COLO668 (cell line): ENCODE measurements at regions not wholly inside any gene's neighbourhood (a gene's known extent, or its start where the extent isn't known, plus 50 kb on each side); places are given as distances from the start of the nearest gene placed in this dataset.

Experiments
- DNase-seq: peaks from one replicate; lab custom pipeline; 2025; ENCODE audit not compliant: unreplicated experiment; lab: John Stamatoyannopoulos, UW

DNA sequence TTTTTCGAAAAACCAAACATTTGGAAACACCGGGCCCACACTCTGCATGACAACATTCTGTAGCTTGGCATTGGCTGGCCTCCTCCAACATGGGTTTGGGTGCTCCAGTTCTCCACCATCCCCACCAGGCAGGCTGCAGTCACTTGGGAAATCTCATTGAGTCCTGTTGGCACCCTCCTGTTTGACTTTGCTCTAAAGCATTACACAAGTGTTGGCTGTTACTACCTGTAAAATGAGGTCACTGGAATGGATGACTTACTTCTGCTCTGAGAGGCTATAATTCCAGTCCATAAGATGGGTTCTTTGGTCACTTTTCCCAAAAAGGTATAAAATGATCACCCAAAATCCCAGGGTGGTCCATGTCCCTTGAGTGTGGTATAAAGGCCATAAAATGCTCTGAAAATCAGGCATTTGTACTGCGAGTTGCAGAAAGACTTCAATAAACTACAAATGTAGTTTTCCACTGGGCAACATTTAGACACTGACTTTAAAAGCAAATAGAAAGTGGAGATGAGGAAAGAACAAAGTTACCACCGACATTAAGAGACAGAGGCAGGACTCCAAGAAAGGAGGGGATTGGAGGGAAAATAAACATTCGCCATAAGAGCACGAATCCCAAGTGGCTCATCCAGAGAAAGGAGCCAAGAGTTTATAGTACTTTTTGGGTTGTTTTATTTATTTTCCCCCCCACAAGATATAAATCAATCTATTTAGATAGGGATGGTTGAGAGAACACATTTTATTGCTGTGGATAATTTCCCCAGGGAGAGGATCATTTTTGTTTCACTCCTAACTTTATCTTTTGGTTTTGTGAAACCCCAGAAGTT lies 295.1 kb downstream of the TLE1 start:
- no peak for DNase-seq

DNA sequence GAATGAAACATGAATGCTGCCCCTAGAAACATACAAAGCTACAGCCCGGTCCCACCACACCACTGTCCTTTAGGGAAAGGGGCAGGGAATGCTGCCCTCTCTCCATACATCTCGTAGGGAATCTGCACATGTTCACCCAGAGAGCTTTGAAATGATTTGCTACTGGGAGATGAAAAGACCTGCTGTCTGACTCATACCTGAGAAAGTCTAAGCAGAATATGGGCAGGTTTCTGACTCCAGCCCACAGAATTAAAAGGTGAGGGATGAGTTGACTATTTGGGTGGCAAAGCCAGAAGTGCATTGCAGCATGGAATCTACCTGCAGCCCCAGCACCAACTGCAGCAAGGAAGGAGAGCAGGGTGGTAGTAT lies 297.9 kb downstream of the TLE1 start:
- no peak for DNase-seq

DNA sequence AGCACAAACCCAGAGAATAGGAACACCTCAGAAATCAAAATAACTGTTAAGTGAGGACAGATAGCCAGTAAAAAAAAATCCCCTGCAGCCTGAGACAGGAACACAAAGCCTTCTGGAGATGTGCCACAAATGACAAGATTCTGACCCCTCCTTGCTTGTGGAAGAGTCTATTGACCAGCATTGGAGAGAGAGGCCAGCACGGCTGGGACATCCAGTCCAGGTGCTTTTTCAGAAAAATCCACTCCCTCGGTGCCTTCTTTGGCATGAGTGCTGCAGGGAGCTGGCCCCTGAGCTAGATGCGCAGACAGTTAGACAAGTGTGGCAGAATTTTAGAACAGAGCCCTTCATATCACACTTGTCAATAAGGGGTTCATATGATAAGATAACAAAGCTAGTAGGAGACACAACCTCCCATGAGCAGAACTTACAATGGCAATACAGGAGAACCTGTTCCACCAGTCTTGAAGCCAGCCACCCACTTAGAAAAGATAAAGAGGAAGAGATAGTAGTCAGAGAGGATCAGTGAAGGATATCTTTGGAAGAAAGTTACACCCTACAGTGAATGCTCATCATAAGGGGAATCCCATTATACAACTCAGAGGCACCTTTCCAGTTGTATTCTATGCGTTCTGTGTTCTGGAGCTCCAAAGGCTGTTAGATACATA lies 298.4 kb downstream of the TLE1 start:
- DNase-seq, result no peak

DNA sequence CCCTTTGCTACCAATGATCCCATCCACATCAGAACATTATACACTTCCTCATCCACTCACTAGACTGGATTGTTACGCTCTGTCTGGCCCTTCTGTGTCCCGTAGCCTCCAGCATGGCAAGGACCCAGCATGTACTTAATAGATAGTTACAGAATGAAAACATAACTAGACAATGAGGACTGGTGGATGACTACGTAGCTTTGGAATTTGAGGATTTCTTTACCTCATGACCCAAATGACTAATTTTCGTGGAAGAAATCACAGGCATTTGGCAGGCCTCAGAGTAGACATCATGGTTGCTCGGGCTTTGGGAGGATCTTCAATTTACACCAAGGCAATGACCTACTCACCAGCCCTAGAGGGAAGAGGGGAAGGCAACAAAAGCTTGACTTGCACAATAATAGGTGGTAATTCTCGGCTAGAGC lies 299.8 kb downstream of the TLE1 start:
- DNase-seq, result no peak

DNA sequence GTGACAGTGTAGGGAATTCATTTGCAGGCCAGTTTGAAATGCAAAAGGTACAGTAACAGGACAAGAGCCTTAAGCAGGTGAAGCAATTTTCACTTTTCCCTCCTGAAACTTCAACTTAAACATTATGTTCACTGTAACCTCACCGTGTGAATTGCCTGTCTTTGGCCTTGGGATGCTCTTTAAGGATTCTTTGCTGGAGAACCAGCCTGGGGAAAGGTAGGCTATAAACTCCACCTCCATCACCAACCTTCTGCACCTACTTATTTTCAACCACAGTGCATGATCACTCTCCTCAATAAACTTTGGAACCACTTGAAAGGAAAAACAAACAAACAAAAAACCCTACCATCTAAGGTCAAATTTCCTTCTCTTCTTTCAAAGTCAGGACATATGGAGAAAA lies 300.5 kb downstream of the TLE1 start:
- no peak for DNase-seq

DNA sequence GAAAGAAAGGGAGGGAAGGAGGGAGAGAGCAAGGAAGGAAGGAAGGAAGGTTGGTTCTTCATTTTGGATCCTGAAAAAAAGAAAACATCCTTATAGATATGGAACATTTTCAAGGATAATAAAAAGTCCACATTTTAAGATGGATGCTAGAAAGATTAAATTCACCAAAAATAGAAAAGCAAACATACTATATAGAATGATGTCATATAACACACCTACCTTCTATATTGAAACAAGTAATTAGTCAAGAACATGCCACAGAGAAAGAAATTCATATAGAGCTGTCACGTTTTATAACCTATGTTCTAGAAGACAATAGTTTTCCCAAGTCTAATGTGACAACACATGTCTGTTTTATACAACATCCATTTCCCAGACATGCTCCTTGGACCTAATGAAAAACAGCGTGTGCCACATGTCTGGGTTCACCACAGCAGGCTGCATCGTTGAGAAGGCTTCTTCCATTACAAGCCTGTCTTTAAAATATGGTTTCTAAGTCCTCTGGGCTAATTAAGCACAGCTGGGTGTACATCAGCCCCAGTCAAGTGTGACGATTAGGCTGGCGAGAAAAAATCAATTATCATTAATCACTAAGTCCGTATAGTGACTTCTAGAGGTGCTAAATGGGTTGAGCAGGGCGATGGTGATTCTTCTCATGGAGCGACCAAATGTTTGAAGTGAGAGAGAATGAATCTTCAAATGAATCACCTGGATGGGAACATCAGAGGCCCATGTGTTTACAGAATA lies 301.8 kb downstream of the TLE1 start:
- DNase-seq, result no peak

DNA sequence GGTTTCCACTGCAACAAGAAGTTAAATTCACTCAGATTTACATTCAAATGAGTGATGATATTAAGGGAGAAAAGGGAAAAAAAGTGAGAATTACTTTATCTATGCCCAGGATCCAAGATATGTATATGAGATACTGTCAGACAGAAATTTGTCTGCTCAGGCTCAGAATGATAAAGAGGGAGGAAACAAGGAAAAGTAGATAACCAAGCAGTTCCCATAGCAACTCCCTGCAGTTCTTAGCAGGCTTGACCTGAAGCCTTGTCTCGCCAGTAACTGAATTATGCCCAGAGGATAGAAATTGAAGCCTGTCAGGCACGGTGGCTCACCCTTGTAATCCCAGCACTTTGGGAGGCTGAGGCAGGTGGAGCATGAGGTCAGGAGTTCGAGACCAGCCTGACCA lies 304.4 kb downstream of the TLE1 start:
- DNase-seq, result no peak

DNA sequence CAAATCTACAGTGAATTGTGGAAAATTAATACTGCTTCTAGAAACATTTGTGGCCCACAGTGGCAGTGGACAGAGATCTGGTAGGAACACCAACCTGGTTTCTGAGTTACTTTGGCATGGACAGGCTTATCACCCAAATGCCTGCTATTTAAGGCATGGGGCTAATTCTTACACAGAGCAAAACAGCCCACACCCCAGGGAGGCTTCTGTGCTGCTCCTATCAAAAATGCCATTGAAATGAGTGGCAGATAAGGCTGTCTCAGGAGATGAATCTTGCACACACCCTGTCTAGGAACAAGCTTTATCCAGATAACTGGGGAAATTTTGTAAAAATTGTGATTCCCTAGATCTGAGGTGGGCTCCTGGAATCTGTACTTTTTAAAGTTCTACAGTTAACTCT lies 307.1 kb downstream of the TLE1 start:
- DNase-seq, result no peak

DNA sequence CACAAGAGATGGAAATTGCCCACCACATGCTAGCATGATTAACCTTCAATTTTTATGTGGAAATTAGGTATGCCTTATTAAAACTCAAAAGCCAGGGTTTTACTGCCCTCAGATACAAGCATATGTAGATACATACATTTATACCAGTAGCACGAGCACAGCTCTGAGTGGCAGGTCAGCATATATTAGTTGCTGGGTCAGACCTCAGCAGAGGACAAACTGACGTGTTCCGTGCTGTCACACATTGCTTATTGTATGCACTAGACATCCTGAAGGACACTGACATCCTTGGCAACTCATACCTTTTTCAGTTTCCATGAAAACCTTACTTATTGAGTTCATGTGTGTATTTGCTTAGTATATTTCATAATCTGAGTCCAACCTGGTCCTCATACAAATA lies 307.7 kb downstream of the TLE1 start:
- DNase-seq, result no peak

DNA sequence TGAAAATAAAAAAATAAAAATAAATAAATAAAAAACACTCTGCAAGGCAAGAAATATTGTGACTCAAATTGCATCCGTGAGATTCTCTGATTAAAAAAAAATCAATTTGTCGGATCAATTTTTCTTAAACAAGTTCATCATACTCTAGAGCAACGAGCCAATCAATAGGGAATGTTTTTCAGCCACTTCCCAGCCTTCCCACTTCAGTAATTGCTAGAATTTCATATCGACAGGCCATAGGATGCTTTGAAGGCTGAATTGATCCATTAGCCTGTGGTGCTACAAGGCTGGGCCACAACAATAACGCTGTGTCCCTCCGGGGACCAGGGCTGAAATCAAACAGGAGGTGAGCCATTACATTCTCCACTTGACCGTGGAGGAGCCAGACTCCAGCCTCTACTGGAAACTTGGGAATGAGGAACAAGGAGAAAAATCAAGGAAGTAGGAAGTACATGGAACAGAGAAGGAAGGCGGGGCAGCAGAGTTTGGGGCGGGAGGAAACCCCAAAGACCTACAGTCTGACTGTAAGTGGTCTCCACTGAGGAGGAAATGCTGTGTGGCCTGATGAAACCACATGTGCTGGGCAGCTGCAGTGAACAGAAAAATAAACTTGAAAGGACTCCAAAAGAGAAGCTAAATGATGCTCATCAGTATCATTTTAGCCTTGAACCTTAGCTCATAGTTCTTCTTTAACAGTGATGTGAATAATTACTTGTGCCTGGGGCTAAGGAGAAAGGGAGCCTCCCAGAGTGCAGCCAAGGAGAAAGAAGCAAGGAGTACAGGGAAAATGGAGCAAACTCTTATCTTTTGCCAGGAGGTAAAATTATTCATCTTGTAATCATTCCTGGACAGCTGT lies 308.6 kb downstream of the TLE1 start:
- DNase-seq, result no peak

DNA sequence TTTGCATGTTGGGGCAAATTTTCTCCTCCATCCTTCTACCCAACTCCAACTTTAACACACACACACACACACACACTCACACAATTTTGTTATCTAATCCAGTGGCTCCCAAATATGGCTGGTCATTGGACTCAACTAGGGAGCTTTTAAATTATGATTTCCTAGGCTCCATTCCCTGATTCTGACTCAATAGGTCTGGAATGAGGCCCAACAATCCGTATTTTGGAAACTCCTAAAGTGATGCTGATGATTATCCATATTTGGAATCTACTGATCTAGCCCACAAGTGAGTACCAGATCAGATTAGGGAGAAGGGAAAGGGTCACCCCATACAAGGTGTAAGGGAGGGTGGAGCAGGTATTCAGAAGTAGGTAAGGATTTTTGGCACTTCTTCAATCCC lies 309.7 kb downstream of the TLE1 start:
- DNase-seq, result no peak

DNA sequence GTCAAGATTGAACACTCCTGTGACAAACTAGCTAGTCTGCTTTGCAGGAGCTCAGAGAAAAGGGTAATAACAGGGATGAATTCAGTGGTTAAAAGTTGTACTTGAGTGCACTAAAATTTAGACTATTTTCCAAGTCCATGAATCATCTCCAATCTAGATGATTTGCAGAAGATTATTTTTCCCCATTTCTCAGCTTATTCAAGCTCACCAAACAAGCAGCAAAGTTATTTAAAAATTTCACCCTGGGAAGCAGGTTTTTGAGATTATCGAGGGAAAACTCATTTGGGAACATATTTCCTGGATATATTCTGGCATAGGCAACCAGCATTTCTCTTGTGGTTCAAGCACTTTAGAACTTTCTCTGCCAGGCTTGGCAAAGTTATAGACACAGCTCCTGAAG lies 311.4 kb downstream of the TLE1 start:
- no peak for DNase-seq

DNA sequence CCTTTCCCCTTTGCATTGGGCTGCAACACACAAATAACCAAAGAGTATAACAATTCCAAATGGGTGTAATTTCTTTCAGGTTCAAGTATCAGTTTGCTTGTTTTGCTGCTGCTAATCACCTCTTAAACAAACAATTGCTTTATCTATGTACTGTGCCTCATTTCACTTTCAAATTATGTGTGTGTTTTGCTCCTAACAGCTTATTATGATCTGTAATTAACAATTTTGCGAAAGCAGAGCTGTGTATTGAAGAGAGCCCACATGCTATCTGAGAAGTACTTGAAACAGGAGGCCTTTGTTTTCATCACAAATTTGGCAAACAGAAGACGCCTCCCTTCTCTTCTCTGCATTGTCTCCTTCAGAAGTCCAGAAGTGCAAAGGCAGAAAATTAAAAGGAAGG lies 312.0 kb downstream of the TLE1 start:
- no peak for DNase-seq

DNA sequence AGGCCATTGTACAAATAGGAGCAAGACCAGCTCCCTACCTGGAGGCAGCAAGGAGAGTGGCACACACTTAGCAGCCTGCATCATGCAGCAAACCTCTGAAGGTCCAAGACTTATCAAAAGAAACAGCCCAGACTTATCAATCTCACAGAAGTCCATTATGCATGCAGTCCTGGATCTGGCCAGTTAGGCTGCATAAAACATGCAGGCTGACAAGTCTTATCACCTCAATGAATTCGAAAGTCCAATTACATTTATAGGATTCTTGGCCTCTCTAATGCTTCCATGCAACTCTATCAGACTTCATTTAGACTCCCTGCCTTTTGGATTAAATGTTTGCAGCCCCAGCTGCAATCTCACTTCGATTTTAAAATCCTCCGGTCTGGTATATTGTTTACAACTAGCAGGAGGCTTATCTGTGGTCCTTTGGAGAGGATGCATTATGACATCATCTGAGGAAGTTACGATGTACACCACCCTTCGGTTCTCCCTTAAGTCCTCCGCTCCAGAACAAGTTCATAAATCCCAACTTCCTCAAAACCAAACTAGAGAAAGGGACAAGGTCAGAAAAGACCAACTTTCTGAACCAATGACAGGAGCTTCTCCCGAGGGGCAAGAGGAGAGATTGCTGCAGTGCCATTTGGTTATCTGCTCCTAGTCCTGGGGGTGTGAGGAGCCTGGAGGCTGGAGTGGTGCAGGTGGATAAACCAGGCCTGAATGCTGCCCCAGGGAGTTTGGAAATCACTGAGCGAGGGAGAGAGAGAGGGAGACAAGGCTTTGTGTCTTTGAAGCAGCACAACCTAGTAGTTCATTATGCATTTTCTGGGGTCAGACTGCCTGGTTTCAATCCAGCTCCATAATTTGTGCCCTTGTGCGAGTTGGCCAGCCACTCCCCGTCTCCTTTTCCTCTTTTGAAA lies 313.9 kb downstream of the TLE1 start:
- no peak for DNase-seq

DNA sequence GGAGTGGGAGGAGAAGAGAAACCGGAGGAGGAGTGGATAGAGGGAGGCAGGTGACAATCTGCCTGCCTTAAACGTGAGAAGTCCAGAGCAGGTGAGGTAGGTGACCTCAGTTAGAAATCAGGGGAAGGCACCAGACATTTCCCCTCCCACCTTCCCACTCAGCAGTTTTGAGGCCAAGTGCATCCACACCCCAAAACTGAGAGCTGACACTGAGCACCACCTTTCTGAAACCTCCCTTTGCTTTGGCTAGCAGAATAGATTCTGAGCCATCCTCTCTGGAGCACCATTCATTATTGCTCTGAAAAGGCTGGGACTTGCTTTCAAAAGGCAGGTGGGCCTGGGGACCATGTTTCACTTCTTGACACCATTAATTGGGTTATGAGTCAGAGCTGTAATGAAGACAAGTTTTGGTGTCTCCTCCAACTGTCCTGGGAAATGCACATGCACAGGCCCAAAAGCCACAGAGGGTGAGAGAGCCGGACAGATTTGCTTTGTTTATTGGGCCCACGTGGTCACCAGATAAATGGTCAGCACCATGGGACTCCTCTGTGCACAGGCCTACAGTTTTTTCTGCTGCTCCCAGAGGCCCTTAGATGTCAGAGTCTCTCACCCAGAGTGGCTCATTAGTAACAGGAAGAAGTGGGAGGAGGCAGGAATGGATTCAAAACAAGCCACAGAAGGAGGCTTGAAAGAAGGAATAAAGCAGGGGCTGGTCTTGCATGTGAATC lies 314.7 kb downstream of the TLE1 start:
- no peak for DNase-seq

DNA sequence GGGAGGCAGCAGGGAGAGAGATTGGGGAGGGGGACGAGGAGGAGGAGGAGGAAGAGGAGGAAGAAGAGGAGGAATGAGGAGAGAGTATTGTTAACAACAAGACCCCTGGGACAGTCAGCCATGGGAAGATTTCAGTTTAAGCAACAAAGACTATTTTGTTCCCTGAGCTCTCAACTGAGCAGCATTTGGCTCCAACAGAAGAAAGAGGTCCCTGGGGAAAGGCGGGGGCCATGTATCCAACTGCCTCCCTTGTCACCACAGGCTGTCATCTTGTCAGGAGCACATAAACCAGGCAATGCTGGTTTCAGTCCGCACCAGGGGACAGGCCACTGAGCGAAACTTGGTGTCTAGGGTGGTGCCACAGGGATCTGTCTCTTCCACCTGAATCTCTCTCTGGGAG lies 316.1 kb downstream of the TLE1 start:
- DNase-seq, result no peak

DNA sequence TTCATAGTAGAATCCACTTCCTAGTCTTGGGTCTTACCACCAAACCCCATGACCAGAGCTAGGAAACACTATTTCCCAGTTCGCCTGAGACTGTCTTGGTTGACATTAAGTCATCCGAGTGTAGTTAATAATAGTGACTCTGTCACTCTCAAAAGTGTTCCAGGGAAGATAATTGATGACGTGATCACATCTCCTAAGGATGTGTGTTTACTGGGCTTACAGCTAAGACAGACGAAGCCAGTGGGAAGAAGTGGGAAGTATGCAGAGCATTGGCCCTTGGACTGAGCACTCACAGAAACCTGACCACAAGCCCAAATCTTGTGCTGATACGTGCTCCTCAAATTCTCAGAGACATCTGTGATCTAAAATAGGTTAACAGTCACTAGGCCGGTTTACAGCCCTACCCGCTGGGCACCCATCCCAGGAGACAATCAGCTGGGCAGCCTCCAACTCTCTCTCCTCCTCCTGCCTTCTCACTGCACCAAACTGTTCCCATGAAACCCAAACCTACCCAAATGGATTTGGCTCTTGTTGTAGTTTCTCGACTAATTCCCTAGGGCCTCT lies 316.6 kb downstream of the TLE1 start:
- DNase-seq, result no peak

DNA sequence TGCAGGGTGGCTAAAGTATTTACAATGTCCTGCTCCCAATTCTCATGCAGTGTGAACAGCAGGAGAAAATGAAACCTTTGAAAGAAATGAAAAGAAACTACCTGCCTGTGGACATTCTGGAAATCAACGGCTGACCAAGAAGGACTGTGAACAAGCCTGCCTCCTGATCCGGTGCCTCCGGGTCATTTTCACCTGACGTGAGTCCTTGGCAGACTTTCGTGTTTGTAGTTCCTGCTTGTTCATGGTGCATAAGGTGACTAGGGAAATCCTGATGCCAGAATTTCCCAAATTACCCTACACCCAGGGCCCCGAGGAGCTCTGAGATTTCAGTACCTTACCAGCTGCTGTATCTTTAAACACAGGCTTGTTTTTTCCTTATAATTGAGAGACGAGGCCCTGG lies 317.5 kb downstream of the TLE1 start:
- DNase-seq, result no peak

DNA sequence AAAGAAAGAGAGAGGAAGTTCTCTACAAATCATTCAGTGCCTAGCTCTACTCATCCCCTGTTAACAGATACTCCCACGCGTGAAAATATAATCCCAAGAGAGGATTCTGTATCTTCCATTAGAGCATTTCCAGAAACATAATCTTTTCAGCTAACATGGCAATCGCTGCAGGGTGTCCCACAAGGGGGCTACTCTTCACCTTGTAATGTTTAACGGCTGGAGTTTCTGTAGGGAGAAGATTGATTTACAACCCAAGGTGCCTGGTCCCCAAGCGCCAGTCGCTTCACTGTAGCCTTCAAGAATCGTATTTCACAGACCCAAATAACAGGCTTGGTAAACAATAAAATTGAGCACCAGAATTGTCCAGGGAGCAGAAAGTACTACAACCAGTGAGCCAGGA lies 318.7 kb downstream of the TLE1 start:
- DNase-seq, result no peak
